Sigmoid colon (tissue), 4 donors: ENCODE measurements at regions not wholly inside any gene's neighbourhood (a gene's known extent, or its start where the extent isn't known, plus 50 kb on each side); places are given as distances from the start of the nearest gene placed in this dataset.

Experiments
- POLR2AphosphoS5 ChIP-seq, 4 donors: sonication (generic); formaldehyde crosslinking; IDR thresholded peaks; one replicate each; pipeline ENCODE4 v1.6.1; 2017; ENCODE audit warnings: antibody characterized with exemption in 4 of 4
- TF ChIP-seq, protein P1 (sequence below), 4 experiments: fragments of 450-650 bp in 3 of 4; fragments of 200-600 bp in 1 of 4; IDR thresholded peaks; one replicate each; pipeline ENCODE4 v1.5.1; 2016 to 2019; ENCODE audit warnings: antibody characterized with exemption in 4 of 4, mild to moderate bottlenecking in 3 of 4, moderate library complexity in 2 of 4

DNA sequence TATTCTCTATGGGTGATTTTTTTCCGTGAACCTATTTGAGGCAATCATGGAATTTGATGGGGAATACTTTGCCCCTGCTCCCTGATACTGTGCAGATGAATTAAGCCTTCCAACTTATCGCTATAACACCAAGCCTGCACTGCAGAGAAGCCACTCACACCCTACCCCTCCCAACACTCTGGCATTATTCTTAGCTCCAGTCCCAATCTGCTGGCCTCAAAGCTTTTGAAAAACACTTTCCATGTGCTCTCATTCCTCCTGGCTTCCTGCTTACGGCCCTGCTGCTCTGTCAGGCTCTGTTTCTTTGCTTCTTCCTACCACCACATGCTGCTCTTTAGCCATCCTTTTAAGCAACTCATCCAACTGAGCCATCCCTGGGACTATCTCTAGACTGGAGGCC, 327.8 kb upstream of the SLCO3A1 start:
- TF ChIP-seq, protein P1, sequence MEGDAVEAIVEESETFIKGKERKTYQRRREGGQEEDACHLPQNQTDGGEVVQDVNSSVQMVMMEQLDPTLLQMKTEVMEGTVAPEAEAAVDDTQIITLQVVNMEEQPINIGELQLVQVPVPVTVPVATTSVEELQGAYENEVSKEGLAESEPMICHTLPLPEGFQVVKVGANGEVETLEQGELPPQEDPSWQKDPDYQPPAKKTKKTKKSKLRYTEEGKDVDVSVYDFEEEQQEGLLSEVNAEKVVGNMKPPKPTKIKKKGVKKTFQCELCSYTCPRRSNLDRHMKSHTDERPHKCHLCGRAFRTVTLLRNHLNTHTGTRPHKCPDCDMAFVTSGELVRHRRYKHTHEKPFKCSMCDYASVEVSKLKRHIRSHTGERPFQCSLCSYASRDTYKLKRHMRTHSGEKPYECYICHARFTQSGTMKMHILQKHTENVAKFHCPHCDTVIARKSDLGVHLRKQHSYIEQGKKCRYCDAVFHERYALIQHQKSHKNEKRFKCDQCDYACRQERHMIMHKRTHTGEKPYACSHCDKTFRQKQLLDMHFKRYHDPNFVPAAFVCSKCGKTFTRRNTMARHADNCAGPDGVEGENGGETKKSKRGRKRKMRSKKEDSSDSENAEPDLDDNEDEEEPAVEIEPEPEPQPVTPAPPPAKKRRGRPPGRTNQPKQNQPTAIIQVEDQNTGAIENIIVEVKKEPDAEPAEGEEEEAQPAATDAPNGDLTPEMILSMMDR (IDR thresholded peaks at IDR 0.05) = no peak
- TF ChIP-seq POLR2AphosphoS5 (IDR thresholded peaks at IDR 0.05) = no peak
